Fibroblast of mammary gland (primary cell): ENCODE measurements at regions not wholly inside any gene's neighbourhood (a gene's known extent, or its start where the extent isn't known, plus 50 kb on each side); places are given as distances from the start of the nearest gene placed in this dataset.

Source experiments
- DNase-seq: peaks from one replicate; pipeline ENCODE4 v3.0.0-alpha.2; 2010; ENCODE audit warnings: low read depth
- H3K4me3 ChIP-seq: 2 replicates; pipeline ENCODE4 v1.5.1; 2011; ENCODE audit warnings: low read depth, mild to moderate bottlenecking, low read length, moderate library complexity; ENCODE audit not compliant: control insufficient read depth
- TF ChIP-seq, protein P1 (sequence below): conservative IDR thresholded peaks from 2 replicates; pipeline ENCODE4 v1.5.1; 2011; ENCODE audit warnings: low read depth, low read length, inconsistent platforms; ENCODE audit not compliant: control insufficient read depth, insufficient read depth

GRCh38 chr4:20512033-20512792 is 188.0 kb upstream of the PACRGL start:
- TF ChIP-seq, protein P1, sequence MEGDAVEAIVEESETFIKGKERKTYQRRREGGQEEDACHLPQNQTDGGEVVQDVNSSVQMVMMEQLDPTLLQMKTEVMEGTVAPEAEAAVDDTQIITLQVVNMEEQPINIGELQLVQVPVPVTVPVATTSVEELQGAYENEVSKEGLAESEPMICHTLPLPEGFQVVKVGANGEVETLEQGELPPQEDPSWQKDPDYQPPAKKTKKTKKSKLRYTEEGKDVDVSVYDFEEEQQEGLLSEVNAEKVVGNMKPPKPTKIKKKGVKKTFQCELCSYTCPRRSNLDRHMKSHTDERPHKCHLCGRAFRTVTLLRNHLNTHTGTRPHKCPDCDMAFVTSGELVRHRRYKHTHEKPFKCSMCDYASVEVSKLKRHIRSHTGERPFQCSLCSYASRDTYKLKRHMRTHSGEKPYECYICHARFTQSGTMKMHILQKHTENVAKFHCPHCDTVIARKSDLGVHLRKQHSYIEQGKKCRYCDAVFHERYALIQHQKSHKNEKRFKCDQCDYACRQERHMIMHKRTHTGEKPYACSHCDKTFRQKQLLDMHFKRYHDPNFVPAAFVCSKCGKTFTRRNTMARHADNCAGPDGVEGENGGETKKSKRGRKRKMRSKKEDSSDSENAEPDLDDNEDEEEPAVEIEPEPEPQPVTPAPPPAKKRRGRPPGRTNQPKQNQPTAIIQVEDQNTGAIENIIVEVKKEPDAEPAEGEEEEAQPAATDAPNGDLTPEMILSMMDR, result no peak
- DNase-seq, result no peak
- no peak overlapping the region for H3K4me3 ChIP-seq

GRCh38 chr4:20512985-20513384 is 187.3 kb upstream of the PACRGL start:
- DNase-seq, result no peak
- TF ChIP-seq, protein P1, result no peak

DNA sequence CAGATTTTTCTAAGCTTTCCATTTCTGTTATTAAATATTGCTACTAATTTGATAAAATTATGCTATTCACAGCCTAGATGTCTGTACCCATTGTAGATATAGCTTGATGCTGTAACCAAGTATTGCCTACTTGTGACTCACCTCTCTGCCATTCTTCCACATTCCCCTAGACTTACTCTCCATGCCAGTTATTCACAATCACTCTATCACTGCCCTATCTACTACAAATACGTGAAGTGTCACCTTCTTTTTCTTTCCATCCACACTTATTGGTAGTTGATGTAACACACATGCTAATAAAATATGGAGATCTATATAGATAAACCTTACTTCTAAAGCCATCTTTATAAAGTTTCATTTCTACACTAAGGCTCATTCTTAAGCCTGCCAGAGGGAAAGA is 179.4 kb upstream of the PACRGL start:
- H3K4me3 ChIP-seq, result no peak overlapping the region
- TF ChIP-seq, protein P1, result no peak
- peak; percentile 47 for DNase-seq

More at GRCh38 chr4:20512985-20513384, 187.3 kb upstream of the PACRGL start:
- no peak overlapping the region for H3K4me3 ChIP-seq

DNA sequence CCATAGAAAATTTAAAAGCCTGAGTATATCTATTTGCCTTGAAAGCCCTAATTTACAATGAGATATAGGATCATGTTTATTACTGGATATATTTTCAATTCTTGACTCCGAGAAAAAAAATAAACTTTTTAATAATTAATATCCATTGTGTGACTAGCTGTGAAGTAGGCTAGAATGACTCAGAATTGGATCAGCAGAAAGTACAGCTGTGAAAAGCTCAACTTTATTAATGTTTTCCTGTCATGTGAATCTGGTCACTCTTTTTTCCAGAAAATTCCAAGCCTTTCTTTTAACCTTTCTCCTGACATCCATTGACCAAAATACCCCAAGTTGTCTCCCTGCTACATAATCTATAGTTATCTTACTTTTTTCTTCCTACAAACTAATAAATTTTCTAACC is 171.8 kb upstream of the PACRGL start:
- peak; percentile 59 for DNase-seq
- no peak overlapping the region for H3K4me3 ChIP-seq
- TF ChIP-seq, protein P1, result no peak

DNA sequence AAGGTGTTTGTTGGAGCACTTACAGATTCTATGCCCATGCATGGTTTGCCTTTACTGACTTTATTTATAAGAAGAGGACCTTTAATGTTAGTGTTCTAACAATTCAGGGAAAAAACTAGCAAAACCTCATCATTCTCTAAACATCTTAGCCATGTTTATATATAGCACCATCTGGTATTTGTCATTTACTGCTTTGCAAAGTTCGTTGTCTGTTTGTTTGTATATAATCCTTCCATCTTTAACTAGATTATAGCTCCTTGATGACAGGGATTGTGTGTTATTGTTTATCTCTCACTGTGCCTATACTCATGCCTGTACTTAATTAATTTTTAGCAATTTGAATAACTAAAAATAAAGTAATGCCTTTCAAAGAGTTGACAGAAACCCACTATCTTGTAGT is 170.6 kb upstream of the PACRGL start:
- TF ChIP-seq, protein P1, result no peak
- H3K4me3 ChIP-seq, result no peak overlapping the region
- DNase-seq, result no peak

GRCh38 chr4:20532116-20532790 is 168.0 kb upstream of the PACRGL start:
- no peak for DNase-seq
- TF ChIP-seq, protein P1, result no peak
- no peak overlapping the region for H3K4me3 ChIP-seq
